GM23338 (cell line): ENCODE measurements at regions not wholly inside any gene's neighbourhood (a gene's known extent, or its start where the extent isn't known, plus 50 kb on each side); places are given as distances from the start of the nearest gene placed in this dataset.

Source experiments
- ATAC-seq: fragments of 200-7000 bp; cut with Tn5 transposase; 3 replicates; pipeline ENCODE4 v1.9.1; 2020
- DNase-seq: peaks from one replicate; pipeline ENCODE4 v3.0.0-alpha.2; 2015; ENCODE audit warnings: low spot score
- H2AFZ ChIP-seq: fragments of 200-600 bp; sonication (generic); 2 replicates; pipeline ENCODE4 v1.8.0; 2016; ENCODE audit warnings: antibody characterized with exemption, mild to moderate bottlenecking, moderate library complexity
- H3F3A ChIP-seq: fragments of 200-600 bp; sonication (generic); replicated peaks from 2 replicates; pipeline ENCODE4 v1.8.0; 2017; ENCODE audit warnings: antibody characterized with exemption, mixed run types, low read depth
- H3K27ac ChIP-seq: fragments of 200-600 bp; sonication (generic); 2 replicates; pipeline ENCODE4 v1.6.1; 2016; ENCODE audit warnings: low read depth
- H3K27me3 ChIP-seq: fragments of 200-600 bp; sonication (generic); 2 replicates; pipeline ENCODE4 v1.8.0; 2016; ENCODE audit warnings: mild to moderate bottlenecking, mixed run types, moderate library complexity; ENCODE audit not compliant: insufficient read depth
- H3K36me3 ChIP-seq: fragments of 200-600 bp; sonication (generic); 2 replicates; pipeline ENCODE4 v1.8.0; 2016; ENCODE audit warnings: mild to moderate bottlenecking; ENCODE audit not compliant: insufficient read depth
- H3K4me1 ChIP-seq: fragments of 200-600 bp; sonication (generic); 2 replicates; pipeline ENCODE4 v1.8.0; 2016; ENCODE audit warnings: mild to moderate bottlenecking, moderate library complexity; ENCODE audit not compliant: insufficient read depth
- H3K4me2 ChIP-seq: fragments of 200-600 bp; sonication (generic); 2 replicates; pipeline ENCODE4 v1.7.1; 2017; ENCODE audit warnings: mixed run types
- H3K4me3 ChIP-seq: fragments of 200-600 bp; sonication (generic); 2 replicates; pipeline ENCODE4 v1.6.1; 2016; ENCODE audit warnings: mixed run types
- H3K79me2 ChIP-seq: fragments of 200-600 bp; sonication (generic); replicated peaks from 2 replicates; pipeline ENCODE4 v1.8.0; 2017; ENCODE audit warnings: mild to moderate bottlenecking; ENCODE audit not compliant: insufficient read depth
- H3K9me2 ChIP-seq: fragments of 200-600 bp; sonication (generic); 2 replicates; pipeline ENCODE4 v1.8.0; 2017; ENCODE audit not compliant: insufficient read depth
- H4K20me1 ChIP-seq: fragments of 200-600 bp; sonication (generic); replicated peaks from 2 replicates; pipeline ENCODE4 v1.8.0; 2017; ENCODE audit warnings: mild to moderate bottlenecking; ENCODE audit not compliant: insufficient read depth
- H3K27ac Mint-ChIP-seq: 2 replicates; pipeline ENCODE4 v1.8.0; 2020; ENCODE audit warnings: inconsistent platforms, mild to moderate bottlenecking, moderate library complexity, mixed read lengths
- H3K27me3 Mint-ChIP-seq: 3 replicates; pipeline ENCODE4 v1.8.0; 2022; ENCODE audit warnings: low read depth, mild to moderate bottlenecking, moderate library complexity, mixed read lengths, inconsistent platforms; ENCODE audit not compliant: insufficient read depth, poor library complexity
- H3K36me3 Mint-ChIP-seq: 3 replicates; pipeline ENCODE4 v1.8.0; 2021; ENCODE audit warnings: low read depth, mild to moderate bottlenecking, inconsistent platforms, moderate library complexity, mixed read lengths
- H3K4me1 Mint-ChIP-seq: 3 replicates; pipeline ENCODE4 v1.8.0; 2020; ENCODE audit warnings: mild to moderate bottlenecking, inconsistent platforms, mixed read lengths
- H3K4me3 Mint-ChIP-seq: 3 replicates; pipeline ENCODE4 v1.8.0; 2021; ENCODE audit warnings: moderate library complexity, mild to moderate bottlenecking, inconsistent platforms, mixed read lengths
- H3K9me3 Mint-ChIP-seq: 3 replicates; pipeline ENCODE4 v1.8.0; 2020; ENCODE audit warnings: moderate library complexity, mild to moderate bottlenecking, inconsistent platforms, mixed read lengths
- EZH2phosphoT487 ChIP-seq: fragments of 200-600 bp; sonication (generic); IDR thresholded peaks from one replicate; pipeline ENCODE4 v1.8.1; 2018; ENCODE audit warnings: antibody characterized with exemption; ENCODE audit not compliant: unreplicated experiment
- POLR2AphosphoS5 ChIP-seq: IDR thresholded peaks from 2 replicates; pipeline ENCODE4 v1.6.1; 2016; ENCODE audit warnings: antibody characterized with exemption, low read depth
- STAT1 ChIP-seq: IDR thresholded peaks from one replicate; pipeline ENCODE4 v1.6.1; 2016; ENCODE audit warnings: antibody characterized with exemption; ENCODE audit not compliant: unreplicated experiment
- TF ChIP-seq, protein P1 (sequence below): IDR thresholded peaks from 2 replicates; pipeline ENCODE4 v1.6.1; 2016; ENCODE audit warnings: antibody characterized with exemption
- TF ChIP-seq, protein P2 (sequence below), 2 experiments: fragments of 200-600 bp in 1 of 2; sonication (generic) in 1 of 2; conservative IDR thresholded peaks; 2 replicates each; pipeline versions ENCODE4 v1.5.1 to v1.6.1; 2016 to 2017; ENCODE audit warnings: antibody characterized with exemption in 2 of 2, low read depth in 2 of 2, mild to moderate bottlenecking in 2 of 2, moderate library complexity in 1 of 2
- TF ChIP-seq, protein P3 (sequence below): fragments of 250-450 bp; sonication (Bioruptor Pico); IDR thresholded peaks from 2 replicates; pipeline ENCODE4 v1.5.0; 2020; ENCODE audit warnings: mild to moderate bottlenecking, moderate library complexity

DNA sequence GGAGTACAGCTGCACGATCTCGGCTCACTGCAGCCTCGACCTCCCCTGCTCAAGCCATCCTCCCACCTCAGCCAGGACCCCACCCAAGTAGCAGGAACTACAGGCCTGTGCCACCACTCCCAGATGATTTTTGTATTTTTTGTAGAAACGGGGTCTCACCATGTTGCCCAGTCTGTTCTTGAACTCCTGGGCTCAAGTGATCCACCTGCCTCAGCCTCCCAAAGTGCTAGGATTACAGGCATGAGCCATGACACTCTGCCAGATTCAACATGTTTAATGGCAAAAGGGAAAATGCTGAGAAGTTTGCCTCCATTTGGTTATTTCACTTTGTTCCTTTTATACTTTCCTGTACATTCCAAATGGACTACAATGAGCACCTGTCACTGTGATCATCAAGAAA lies 65.8 kb downstream of the ZIC5 start (continued):
- TF ChIP-seq, protein P1, sequence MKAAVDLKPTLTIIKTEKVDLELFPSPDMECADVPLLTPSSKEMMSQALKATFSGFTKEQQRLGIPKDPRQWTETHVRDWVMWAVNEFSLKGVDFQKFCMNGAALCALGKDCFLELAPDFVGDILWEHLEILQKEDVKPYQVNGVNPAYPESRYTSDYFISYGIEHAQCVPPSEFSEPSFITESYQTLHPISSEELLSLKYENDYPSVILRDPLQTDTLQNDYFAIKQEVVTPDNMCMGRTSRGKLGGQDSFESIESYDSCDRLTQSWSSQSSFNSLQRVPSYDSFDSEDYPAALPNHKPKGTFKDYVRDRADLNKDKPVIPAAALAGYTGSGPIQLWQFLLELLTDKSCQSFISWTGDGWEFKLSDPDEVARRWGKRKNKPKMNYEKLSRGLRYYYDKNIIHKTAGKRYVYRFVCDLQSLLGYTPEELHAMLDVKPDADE, result no peak

DNA sequence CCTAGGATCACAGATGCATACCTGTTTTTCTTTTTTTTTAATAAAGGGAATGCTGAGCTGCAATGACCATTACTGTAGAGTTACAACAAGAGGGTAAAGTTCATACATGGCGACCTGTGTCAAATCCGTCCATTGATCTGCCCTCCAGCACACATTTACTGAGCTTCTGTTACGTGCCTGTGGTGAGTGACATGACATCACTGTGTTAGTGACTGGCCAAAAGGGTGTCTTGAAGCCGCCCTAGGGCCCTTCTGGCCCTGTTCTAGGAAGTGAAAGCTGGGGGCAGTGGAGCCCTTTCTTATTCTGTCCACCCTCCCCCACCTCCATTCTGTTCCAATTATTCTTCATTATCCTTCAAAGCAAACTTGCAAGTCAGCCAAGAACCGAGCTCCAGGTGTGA lies 66.3 kb downstream of the ZIC5 start:
- H3K4me3 Mint-ChIP-seq, result no peak overlapping the region
- Histone ChIP-seq H3K4me1 (peaks cover 39% of the 10 kb centered on the region), H3K4me3 (no peak overlapping the region), H4K20me1 (no peaks in the 10 kb centered on the region), H3F3A (no peaks in the 10 kb centered on the region), H3K27me3 (no peaks in the 10 kb centered on the region), H3K36me3 (peaks cover 5% of the 10 kb centered on the region; the same call in 1 of the 2 replicates), H3K9me2 (no peaks in the 10 kb centered on the region; the same call in 1 of the 2 replicates), H3K27ac (no peak overlapping the region), H3K79me2 (no peaks in the 10 kb centered on the region), H3K4me2 (no peak overlapping the region), H2AFZ (no peak overlapping the region)
- no peaks in the 10 kb centered on the region for H3K9me3 Mint-ChIP-seq
- H3K27ac Mint-ChIP-seq, result no peak overlapping the region
- ATAC-seq (peak; percentile 17; the same call in 2 of the 3 replicates), DNase-seq (no peak)
- peaks cover 49% of the 10 kb centered on the region for H3K4me1 Mint-ChIP-seq
- no peaks in the 10 kb centered on the region for H3K36me3 Mint-ChIP-seq
- TF ChIP-seq EZH2phosphoT487, result no peak
- no peak for TF ChIP-seq STAT1
- no peak for TF ChIP-seq POLR2AphosphoS5
- TF ChIP-seq, protein P2, sequence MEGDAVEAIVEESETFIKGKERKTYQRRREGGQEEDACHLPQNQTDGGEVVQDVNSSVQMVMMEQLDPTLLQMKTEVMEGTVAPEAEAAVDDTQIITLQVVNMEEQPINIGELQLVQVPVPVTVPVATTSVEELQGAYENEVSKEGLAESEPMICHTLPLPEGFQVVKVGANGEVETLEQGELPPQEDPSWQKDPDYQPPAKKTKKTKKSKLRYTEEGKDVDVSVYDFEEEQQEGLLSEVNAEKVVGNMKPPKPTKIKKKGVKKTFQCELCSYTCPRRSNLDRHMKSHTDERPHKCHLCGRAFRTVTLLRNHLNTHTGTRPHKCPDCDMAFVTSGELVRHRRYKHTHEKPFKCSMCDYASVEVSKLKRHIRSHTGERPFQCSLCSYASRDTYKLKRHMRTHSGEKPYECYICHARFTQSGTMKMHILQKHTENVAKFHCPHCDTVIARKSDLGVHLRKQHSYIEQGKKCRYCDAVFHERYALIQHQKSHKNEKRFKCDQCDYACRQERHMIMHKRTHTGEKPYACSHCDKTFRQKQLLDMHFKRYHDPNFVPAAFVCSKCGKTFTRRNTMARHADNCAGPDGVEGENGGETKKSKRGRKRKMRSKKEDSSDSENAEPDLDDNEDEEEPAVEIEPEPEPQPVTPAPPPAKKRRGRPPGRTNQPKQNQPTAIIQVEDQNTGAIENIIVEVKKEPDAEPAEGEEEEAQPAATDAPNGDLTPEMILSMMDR (conservative IDR thresholded peaks at IDR 0.05; ENCODE audit: low read depth in 2 of 2), result no peak
- H3K27me3 Mint-ChIP-seq, result peaks cover 18% of the 10 kb centered on the region

DNA sequence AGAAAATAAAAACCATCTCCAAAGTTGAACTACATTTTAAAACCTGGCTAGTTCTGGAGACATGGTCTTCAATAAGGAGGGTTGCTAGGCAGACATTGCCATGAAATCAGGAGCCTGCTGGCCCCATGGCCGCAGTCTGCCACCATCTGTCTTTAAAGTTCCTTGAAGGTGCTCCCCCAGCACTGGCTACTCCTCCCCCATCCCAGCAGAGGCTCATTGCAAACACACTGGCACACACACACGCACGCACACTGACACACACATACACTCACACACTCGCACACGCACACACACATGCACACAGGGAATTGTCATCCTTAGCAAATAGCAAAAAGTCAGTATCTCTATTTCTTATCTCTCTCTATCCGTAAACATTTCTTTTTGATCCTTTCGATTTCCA lies 68.4 kb downstream of the ZIC5 start:
- no peaks in the 10 kb centered on the region for H3K9me3 Mint-ChIP-seq
- H3K4me3 ChIP-seq, result no peak overlapping the region
- H3K4me1 Mint-ChIP-seq, result peaks cover 60% of the 10 kb centered on the region
- H3K27me3 ChIP-seq, result peaks cover 5% of the 10 kb centered on the region; the same call in 1 of the 2 replicates
- H3K4me1 ChIP-seq, result peaks cover 46% of the 10 kb centered on the region
- H2AFZ ChIP-seq, result no peak overlapping the region
- no peak overlapping the region for H3K27ac ChIP-seq
- ATAC-seq (no peak), DNase-seq (no peak)
- peaks cover 17% of the 10 kb centered on the region for H3K27me3 Mint-ChIP-seq
- no peak overlapping the region for H3K4me2 ChIP-seq
- H3K4me3 Mint-ChIP-seq, result no peak overlapping the region
- H4K20me1 ChIP-seq, result no peaks in the 10 kb centered on the region
- H3K9me2 ChIP-seq, result no peaks in the 10 kb centered on the region
- no peaks in the 10 kb centered on the region for H3F3A ChIP-seq
- H3K79me2 ChIP-seq, result no peaks in the 10 kb centered on the region
- no peaks in the 10 kb centered on the region for H3K36me3 Mint-ChIP-seq
- H3K36me3 ChIP-seq, result peaks cover 5% of the 10 kb centered on the region; the same call in 1 of the 2 replicates
- TF ChIP-seq, protein P2 (conservative IDR thresholded peaks at IDR 0.05; ENCODE audit: low read depth in 2 of 2), result no peak
- TF ChIP-seq, protein P3, sequence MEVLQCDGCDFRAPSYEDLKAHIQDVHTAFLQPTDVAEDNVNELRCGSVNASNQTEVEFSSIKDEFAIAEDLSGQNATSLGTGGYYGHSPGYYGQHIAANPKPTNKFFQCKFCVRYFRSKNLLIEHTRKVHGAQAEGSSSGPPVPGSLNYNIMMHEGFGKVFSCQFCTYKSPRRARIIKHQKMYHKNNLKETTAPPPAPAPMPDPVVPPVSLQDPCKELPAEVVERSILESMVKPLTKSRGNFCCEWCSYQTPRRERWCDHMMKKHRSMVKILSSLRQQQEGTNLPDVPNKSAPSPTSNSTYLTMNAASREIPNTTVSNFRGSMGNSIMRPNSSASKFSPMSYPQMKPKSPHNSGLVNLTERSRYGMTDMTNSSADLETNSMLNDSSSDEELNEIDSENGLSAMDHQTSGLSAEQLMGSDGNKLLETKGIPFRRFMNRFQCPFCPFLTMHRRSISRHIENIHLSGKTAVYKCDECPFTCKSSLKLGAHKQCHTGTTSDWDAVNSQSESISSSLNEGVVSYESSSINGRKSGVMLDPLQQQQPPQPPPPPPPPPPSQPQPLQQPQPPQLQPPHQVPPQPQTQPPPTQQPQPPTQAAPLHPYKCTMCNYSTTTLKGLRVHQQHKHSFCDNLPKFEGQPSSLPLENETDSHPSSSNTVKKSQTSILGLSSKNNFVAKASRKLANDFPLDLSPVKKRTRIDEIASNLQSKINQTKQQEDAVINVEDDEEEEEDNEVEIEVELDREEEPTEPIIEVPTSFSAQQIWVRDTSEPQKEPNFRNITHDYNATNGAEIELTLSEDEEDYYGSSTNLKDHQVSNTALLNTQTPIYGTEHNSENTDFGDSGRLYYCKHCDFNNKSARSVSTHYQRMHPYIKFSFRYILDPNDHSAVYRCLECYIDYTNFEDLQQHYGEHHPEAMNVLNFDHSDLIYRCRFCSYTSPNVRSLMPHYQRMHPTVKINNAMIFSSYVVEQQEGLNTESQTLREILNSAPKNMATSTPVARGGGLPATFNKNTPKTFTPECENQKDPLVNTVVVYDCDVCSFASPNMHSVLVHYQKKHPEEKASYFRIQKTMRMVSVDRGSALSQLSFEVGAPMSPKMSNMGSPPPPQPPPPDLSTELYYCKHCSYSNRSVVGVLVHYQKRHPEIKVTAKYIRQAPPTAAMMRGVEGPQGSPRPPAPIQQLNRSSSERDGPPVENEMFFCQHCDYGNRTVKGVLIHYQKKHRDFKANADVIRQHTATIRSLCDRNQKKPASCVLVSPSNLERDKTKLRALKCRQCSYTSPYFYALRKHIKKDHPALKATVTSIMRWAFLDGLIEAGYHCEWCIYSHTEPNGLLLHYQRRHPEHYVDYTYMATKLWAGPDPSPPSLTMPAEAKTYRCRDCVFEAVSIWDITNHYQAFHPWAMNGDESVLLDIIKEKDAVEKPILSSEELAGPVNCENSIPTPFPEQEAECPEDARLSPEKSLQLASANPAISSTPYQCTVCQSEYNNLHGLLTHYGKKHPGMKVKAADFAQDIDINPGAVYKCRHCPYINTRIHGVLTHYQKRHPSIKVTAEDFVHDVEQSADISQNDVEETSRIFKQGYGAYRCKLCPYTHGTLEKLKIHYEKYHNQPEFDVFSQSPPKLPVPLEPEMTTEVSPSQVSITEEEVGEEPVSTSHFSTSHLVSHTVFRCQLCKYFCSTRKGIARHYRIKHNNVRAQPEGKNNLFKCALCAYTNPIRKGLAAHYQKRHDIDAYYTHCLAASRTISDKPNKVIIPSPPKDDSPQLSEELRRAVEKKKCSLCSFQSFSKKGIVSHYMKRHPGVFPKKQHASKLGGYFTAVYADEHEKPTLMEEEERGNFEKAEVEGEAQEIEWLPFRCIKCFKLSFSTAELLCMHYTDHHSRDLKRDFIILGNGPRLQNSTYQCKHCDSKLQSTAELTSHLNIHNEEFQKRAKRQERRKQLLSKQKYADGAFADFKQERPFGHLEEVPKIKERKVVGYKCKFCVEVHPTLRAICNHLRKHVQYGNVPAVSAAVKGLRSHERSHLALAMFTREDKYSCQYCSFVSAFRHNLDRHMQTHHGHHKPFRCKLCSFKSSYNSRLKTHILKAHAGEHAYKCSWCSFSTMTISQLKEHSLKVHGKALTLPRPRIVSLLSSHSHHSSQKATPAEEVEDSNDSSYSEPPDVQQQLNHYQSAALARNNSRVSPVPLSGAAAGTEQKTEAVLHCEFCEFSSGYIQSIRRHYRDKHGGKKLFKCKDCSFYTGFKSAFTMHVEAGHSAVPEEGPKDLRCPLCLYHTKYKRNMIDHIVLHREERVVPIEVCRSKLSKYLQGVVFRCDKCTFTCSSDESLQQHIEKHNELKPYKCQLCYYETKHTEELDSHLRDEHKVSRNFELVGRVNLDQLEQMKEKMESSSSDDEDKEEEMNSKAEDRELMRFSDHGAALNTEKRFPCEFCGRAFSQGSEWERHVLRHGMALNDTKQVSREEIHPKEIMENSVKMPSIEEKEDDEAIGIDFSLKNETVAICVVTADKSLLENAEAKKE (CRISPR knock-in tag), result no peak
- TF ChIP-seq EZH2phosphoT487, result no peak
- no peak overlapping the region for H3K27ac Mint-ChIP-seq
